ENCODE measurements at regions not wholly inside any gene's neighbourhood (a gene's known extent, or its start where the extent isn't known, plus 50 kb on each side); places are given as distances from the start of the nearest gene placed in this dataset.

GRCh38 chr14:105664691-105665090 is 138.3 kb downstream of the TMEM121 start:
- no peak overlapping the region for H3K27ac ChIP-seq (ENCODE audit: low read length in 2 of 2)
- Mint-ChIP-seq H3K4me1 (peaks cover 21% of the 10 kb centered on the region), H3K27ac (no peak overlapping the region), H3K9me3 (ENCODE audit: insufficient read depth) (peaks cover 7% of the 10 kb centered on the region), H3K4me3 (no peak overlapping the region), H3K27me3 (no peaks in the 10 kb centered on the region)
- H3K36me3 ChIP-seq (replicated peaks in 1 of 2; ENCODE audit: control extremely low read depth in 1 of 2, control insufficient read depth in 1 of 2, extremely low read depth in 1 of 2, insufficient read depth in 2 of 2, low read length in 1 of 2), result peaks cover 0 to 13% of the 10 kb centered on the region in 2 experiments
- 98% methylated on average over 3 of the region's 4 CpGs for WGBS (ENCODE audit: insufficient coverage)
- TF ChIP-seq CTCF (IDR thresholded peaks at IDR 0.05), result no peak
- no peak for TF ChIP-seq EZH2 (IDR thresholded peaks at IDR 0.05; ENCODE audit: borderline replicate concordance, insufficient read depth, low read depth, low read length, poor library complexity, severe bottlenecking)
- H2AFZ ChIP-seq (ENCODE audit: insufficient read depth, low read depth, low read length, poor library complexity, severe bottlenecking), result no peak overlapping the region
- H3K79me2 ChIP-seq (ENCODE audit: control insufficient read depth, insufficient read depth, low read length), result no peaks in the 10 kb centered on the region
- ChIA-PET POLR2A (no interaction called here), CTCF (no interaction called here)
- no peak for ATAC-seq (ENCODE audit: low read depth)
- H3K4me3 ChIP-seq (ENCODE audit: control extremely low read depth in 1 of 5, extremely low read depth in 1 of 5, insufficient read depth in 1 of 5, low read depth in 2 of 5, low read length in 4 of 5), result no peak overlapping the region
- intact Hi-C loops (cut with micrococcal nuclease), result no loop called here
- H3K9ac ChIP-seq (ENCODE audit: low read length), result no peak overlapping the region
- DNase-seq, result no peak
- no peaks in the 10 kb centered on the region for H3K27me3 ChIP-seq (replicated peaks in 1 of 4; ENCODE audit: control extremely low read depth in 1 of 4, control insufficient read depth in 3 of 4, insufficient read depth in 4 of 4, low read length in 3 of 4)
- no peak overlapping the region for H3K4me2 ChIP-seq (replicated peaks; ENCODE audit: low read depth, low read length, poor library complexity, severe bottlenecking)
- peaks cover 0 to 2% (median 0%) of the 10 kb centered on the region in 3 donors for H3K9me3 ChIP-seq (ENCODE audit: control extremely low read depth in 1 of 3, control insufficient read depth in 2 of 3, insufficient read depth in 1 of 3, low read length in 2 of 3)
- peaks cover 0 to 15% of the 10 kb centered on the region in 2 donors for H3K4me1 ChIP-seq (ENCODE audit: control insufficient read depth in 2 of 2, insufficient read depth in 2 of 2, low read length in 2 of 2)
- no peaks in the 10 kb centered on the region for H4K20me1 ChIP-seq (ENCODE audit: control insufficient read depth, insufficient read depth, low read length, poor library complexity, severe bottlenecking)

- Histone ChIP-seq H3K9me3 (ENCODE audit: control extremely low read depth in 1 of 3, control insufficient read depth in 2 of 3, insufficient read depth in 1 of 3, low read length in 2 of 3) (no peaks in the 10 kb centered on the region), H2AFZ (ENCODE audit: insufficient read depth, low read depth, low read length, poor library complexity, severe bottlenecking) (no peak overlapping the region), H3K27ac (ENCODE audit: low read length in 2 of 2) (no peak overlapping the region), H3K4me2 (replicated peaks; ENCODE audit: low read depth, low read length, poor library complexity, severe bottlenecking) (no peak overlapping the region), H3K27me3 (replicated peaks in 1 of 4; ENCODE audit: control extremely low read depth in 1 of 4, control insufficient read depth in 3 of 4, insufficient read depth in 4 of 4, low read length in 3 of 4) (no peaks in the 10 kb centered on the region), H3K79me2 (ENCODE audit: control insufficient read depth, insufficient read depth, low read length) (no peaks in the 10 kb centered on the region), H3K36me3 (replicated peaks in 1 of 2; ENCODE audit: control extremely low read depth in 1 of 2, control insufficient read depth in 1 of 2, extremely low read depth in 1 of 2, insufficient read depth in 2 of 2, low read length in 1 of 2) (peaks cover 0 to 6% of the 10 kb centered on the region in 2 experiments), H3K9ac (ENCODE audit: low read length) (no peak overlapping the region), H4K20me1 (ENCODE audit: control insufficient read depth, insufficient read depth, low read length, poor library complexity, severe bottlenecking) (no peaks in the 10 kb centered on the region), H3K4me3 (ENCODE audit: control extremely low read depth in 1 of 5, extremely low read depth in 1 of 5, insufficient read depth in 1 of 5, low read depth in 2 of 5, low read length in 4 of 5) (no peak overlapping the region), H3K4me1 (ENCODE audit: control insufficient read depth in 2 of 2, insufficient read depth in 2 of 2, low read length in 2 of 2) (peaks cover 0 to 15% of the 10 kb centered on the region in 2 donors)
- Mint-ChIP-seq H3K9me3 (ENCODE audit: insufficient read depth) (peaks cover under 1% of the 10 kb centered on the region), H3K27ac (no peak overlapping the region), H3K4me1 (peaks cover 16% of the 10 kb centered on the region), H3K4me3 (no peak overlapping the region), H3K27me3 (no peaks in the 10 kb centered on the region)
- DNase-seq, result no peak
- ChIA-PET CTCF (no interaction called here), POLR2A (no interaction called here)
- no peak for ATAC-seq (ENCODE audit: low read depth)
- intact Hi-C loops (cut with micrococcal nuclease), result no loop called here
- no peak for TF ChIP-seq EZH2 (IDR thresholded peaks at IDR 0.05; ENCODE audit: borderline replicate concordance, insufficient read depth, low read depth, low read length, poor library complexity, severe bottlenecking)
- TF ChIP-seq CTCF (IDR thresholded peaks at IDR 0.05), result no peak
- 90% methylated on average over 8 of the region's 9 CpGs for WGBS (ENCODE audit: insufficient coverage)
These were observed 139.0 kb downstream of the TMEM121 start for GRCh38 chr14:105665247-105665950.
